22Rv1 (cell line): ENCODE measurements at regions not wholly inside any gene's neighbourhood (a gene's known extent, or its start where the extent isn't known, plus 50 kb on each side); places are given as distances from the start of the nearest gene placed in this dataset.

ENCODE experiments used
- ZFX ChIP-seq: fragments of 450-650 bp; IDR thresholded peaks from 2 replicates; pipeline ENCODE4 v1.6.1; 2017; ENCODE audit warnings: antibody characterized with exemption, borderline replicate concordance
- TF ChIP-seq, protein P1 (sequence below): fragments of 450-650 bp; IDR thresholded peaks from 2 replicates; pipeline ENCODE4 v1.5.1; 2017; ENCODE audit warnings: mild to moderate bottlenecking

GRCh38 chr1:199918196-199918769 is 109.2 kb upstream of the NR5A2 start:
- no peak for TF ChIP-seq ZFX
- TF ChIP-seq, protein P1, sequence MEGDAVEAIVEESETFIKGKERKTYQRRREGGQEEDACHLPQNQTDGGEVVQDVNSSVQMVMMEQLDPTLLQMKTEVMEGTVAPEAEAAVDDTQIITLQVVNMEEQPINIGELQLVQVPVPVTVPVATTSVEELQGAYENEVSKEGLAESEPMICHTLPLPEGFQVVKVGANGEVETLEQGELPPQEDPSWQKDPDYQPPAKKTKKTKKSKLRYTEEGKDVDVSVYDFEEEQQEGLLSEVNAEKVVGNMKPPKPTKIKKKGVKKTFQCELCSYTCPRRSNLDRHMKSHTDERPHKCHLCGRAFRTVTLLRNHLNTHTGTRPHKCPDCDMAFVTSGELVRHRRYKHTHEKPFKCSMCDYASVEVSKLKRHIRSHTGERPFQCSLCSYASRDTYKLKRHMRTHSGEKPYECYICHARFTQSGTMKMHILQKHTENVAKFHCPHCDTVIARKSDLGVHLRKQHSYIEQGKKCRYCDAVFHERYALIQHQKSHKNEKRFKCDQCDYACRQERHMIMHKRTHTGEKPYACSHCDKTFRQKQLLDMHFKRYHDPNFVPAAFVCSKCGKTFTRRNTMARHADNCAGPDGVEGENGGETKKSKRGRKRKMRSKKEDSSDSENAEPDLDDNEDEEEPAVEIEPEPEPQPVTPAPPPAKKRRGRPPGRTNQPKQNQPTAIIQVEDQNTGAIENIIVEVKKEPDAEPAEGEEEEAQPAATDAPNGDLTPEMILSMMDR = no peak
